ENCODE measurements at regions not wholly inside any gene's neighbourhood (a gene's known extent, or its start where the extent isn't known, plus 50 kb on each side); places are given as distances from the start of the nearest gene placed in this dataset.

- intact Hi-C loops (cut with micrococcal nuclease): no loop called here
- no peak for TF ChIP-seq CBX3 (IDR thresholded peaks at IDR 0.05; ENCODE audit: low read depth)
- no peak for TF ChIP-seq POLR2AphosphoS5 (IDR thresholded peaks at IDR 0.05; ENCODE audit: low read depth, low read length)
- no peak for TF ChIP-seq JUND (IDR thresholded peaks at IDR 0.05)
- no peak for TF ChIP-seq MAX (IDR thresholded peaks at IDR 0.05)
- no peak for TF ChIP-seq SIN3A (IDR thresholded peaks at IDR 0.05; ENCODE audit: low read depth)
- no peak for TF ChIP-seq FOSL1 (IDR thresholded peaks at IDR 0.05; ENCODE audit: low read depth)
- TF ChIP-seq REST (IDR thresholded peaks at IDR 0.05; ENCODE audit: low read depth): no peak
- TF ChIP-seq SP1 (IDR thresholded peaks at IDR 0.05; ENCODE audit: low read depth): no peak
- no peak for TF ChIP-seq SRF (IDR thresholded peaks at IDR 0.05; ENCODE audit: low read depth)
- no peak for TF ChIP-seq TCF7L2 (IDR thresholded peaks at IDR 0.05; ENCODE audit: borderline replicate concordance, extremely low read depth, insufficient read depth, insufficient read length)
- no peak for TF ChIP-seq EZH2 (IDR thresholded peaks at IDR 0.05)
- TF ChIP-seq ZBTB33 (IDR thresholded peaks at IDR 0.05; ENCODE audit: extremely low read depth, insufficient replicate concordance, low read length): no peak
- no peak for TF ChIP-seq EGR1 (IDR thresholded peaks at IDR 0.05; ENCODE audit: low read depth)
- TF ChIP-seq POLR2A (IDR thresholded peaks at IDR 0.05; ENCODE audit: borderline replicate concordance, extremely low read depth, insufficient read depth, insufficient read length): no peak
- H2AFZ ChIP-seq (ENCODE audit: low read depth, low read length, poor library complexity, severe bottlenecking): no peak overlapping the region
- H3K27ac ChIP-seq (ENCODE audit: low read depth, low read length): no peak overlapping the region
- RAD21 ChIA-PET (ENCODE audit: low non-redundant PET in 1 of 2, low total read pairs in 2 of 2, uncharacterized antibody in 2 of 2, unreplicated experiment in 2 of 2): no interaction called here
- no peak for ATAC-seq
- no peaks in the 10 kb centered on the region for H3K4me1 ChIP-seq (ENCODE audit: control insufficient read depth in 1 of 2, insufficient read depth in 2 of 2, low read length in 2 of 2)
- POLR2A ChIA-PET: no interaction called here
- H4K20me1 ChIP-seq (ENCODE audit: insufficient read depth): no peaks in the 10 kb centered on the region
- CTCF ChIA-PET: no interaction called here
- H3K9ac ChIP-seq (ENCODE audit: low read length): no peak overlapping the region
- H3K27me3 ChIP-seq (ENCODE audit: insufficient read depth, low read length): no peaks in the 10 kb centered on the region
- no peaks in the 10 kb centered on the region for H3K79me2 ChIP-seq (ENCODE audit: insufficient read depth, low read length)
- no peaks in the 10 kb centered on the region for H3K36me3 ChIP-seq (ENCODE audit: control insufficient read depth in 1 of 2, insufficient read depth in 2 of 2, low read length in 2 of 2)
- no peaks in the 10 kb centered on the region for H3K9me2 ChIP-seq (ENCODE audit: insufficient read depth)
- no peak for DNase-seq (ENCODE audit: low read depth, low spot score)
- BruUV-seq (replicated peaks): no TSS peak
- no peak overlapping the region for H3K4me3 ChIP-seq (replicated peaks in 1 of 2; ENCODE audit: low read depth in 1 of 2, low read length in 2 of 2)
- no peak overlapping the region for H3K4me2 ChIP-seq (ENCODE audit: low read length)
- no peaks in the 10 kb centered on the region for H3K9me3 ChIP-seq (ENCODE audit: control insufficient read depth in 1 of 2, insufficient read depth in 1 of 2, low read depth in 1 of 2, low read length in 2 of 2)
Observed at GRCh38 chr3:162117961-162118360, 621.4 kb downstream of the OTOL1 start.

Measured in HCT116 (cell line).